Ishikawa (cell line): ENCODE measurements at regions not wholly inside any gene's neighbourhood (a gene's known extent, or its start where the extent isn't known, plus 50 kb on each side); places are given as distances from the start of the nearest gene placed in this dataset.

Experiments used
- CREB1 ChIP-seq: IDR thresholded peaks from 2 replicates; pipeline ENCODE4 v1.6.1; 2012; ENCODE audit warnings: low read depth
- EP300 ChIP-seq: IDR thresholded peaks from 2 replicates; pipeline ENCODE4 v1.6.1; 2012; ENCODE audit warnings: borderline replicate concordance
- FOXM1 ChIP-seq: IDR thresholded peaks from 2 replicates; pipeline ENCODE4 v1.6.1; 2012; ENCODE audit warnings: low read depth, borderline replicate concordance
- TAF1 ChIP-seq: IDR thresholded peaks from 2 replicates; pipeline ENCODE4 v1.6.1; 2012; ENCODE audit warnings: low read depth, mild to moderate bottlenecking
- TEAD4 ChIP-seq: IDR thresholded peaks from 2 replicates; pipeline ENCODE4 v1.6.1; 2012
- TF ChIP-seq, protein P1 (sequence below): IDR thresholded peaks from 2 replicates; pipeline ENCODE4 v1.6.1; 2012; ENCODE audit warnings: low read depth, mild to moderate bottlenecking

DNA sequence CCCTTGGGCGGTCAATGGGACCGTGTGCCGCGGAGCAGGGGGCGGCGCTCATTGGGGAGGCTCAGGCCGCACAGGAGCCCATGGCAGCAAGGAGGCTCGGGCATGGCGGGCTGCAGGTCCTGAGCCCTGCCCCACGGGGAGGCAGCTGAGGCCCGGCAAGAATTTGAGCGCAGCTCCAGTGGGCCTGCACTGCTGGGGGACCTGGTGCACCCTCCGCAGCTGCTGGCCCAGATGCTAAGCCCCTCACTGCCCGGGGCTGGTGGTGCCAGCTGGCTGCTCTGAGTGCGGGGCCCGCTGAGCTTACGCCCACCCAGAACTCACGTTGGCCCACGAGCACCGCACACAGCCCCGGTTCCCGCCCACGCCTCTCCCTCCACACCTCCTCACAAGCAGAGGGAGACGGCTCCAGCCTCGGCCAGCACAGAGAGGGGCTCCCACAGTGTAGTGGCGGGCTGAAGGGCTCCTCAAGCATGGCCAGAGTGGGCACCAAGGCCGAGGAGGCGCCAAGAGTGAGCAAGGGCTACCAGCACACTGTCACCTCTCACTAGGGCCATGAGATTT, 141.1 kb upstream of the OR13F1 start:
- no peak for TF ChIP-seq TEAD4
- TF ChIP-seq TAF1: no peak
- no peak for TF ChIP-seq EP300
- TF ChIP-seq FOXM1: no peak
- TF ChIP-seq, protein P1, sequence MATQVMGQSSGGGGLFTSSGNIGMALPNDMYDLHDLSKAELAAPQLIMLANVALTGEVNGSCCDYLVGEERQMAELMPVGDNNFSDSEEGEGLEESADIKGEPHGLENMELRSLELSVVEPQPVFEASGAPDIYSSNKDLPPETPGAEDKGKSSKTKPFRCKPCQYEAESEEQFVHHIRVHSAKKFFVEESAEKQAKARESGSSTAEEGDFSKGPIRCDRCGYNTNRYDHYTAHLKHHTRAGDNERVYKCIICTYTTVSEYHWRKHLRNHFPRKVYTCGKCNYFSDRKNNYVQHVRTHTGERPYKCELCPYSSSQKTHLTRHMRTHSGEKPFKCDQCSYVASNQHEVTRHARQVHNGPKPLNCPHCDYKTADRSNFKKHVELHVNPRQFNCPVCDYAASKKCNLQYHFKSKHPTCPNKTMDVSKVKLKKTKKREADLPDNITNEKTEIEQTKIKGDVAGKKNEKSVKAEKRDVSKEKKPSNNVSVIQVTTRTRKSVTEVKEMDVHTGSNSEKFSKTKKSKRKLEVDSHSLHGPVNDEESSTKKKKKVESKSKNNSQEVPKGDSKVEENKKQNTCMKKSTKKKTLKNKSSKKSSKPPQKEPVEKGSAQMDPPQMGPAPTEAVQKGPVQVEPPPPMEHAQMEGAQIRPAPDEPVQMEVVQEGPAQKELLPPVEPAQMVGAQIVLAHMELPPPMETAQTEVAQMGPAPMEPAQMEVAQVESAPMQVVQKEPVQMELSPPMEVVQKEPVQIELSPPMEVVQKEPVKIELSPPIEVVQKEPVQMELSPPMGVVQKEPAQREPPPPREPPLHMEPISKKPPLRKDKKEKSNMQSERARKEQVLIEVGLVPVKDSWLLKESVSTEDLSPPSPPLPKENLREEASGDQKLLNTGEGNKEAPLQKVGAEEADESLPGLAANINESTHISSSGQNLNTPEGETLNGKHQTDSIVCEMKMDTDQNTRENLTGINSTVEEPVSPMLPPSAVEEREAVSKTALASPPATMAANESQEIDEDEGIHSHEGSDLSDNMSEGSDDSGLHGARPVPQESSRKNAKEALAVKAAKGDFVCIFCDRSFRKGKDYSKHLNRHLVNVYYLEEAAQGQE: no peak
- TF ChIP-seq CREB1: no peak
